Kidney (tissue), 13 donors: ENCODE measurements at regions not wholly inside any gene's neighbourhood (a gene's known extent, or its start where the extent isn't known, plus 50 kb on each side); places are given as distances from the start of the nearest gene placed in this dataset.

Source experiments
- DNase-seq, 5 donors: peaks; one replicate each; pipeline ENCODE4 v3.0.0-alpha.2; 2013 to 2020
- FAIRE-seq: peaks from 2 replicates; lab custom pipeline; 2012; peaks lifted over from hg19 to GRCh38; lab: Jason Lieb, UNC
- H3K27ac ChIP-seq, 2 donors: one replicate each; pipeline ENCODE4 v1.7.0; 2013; ENCODE audit warnings: low read depth in 2 of 2, low read length in 2 of 2, inconsistent platforms in 1 of 2
- H3K27me3 ChIP-seq: one replicate; pipeline ENCODE4 v1.7.1; 2013; ENCODE audit warnings: low read length, inconsistent platforms; ENCODE audit not compliant: control insufficient read depth, insufficient read depth
- H3K36me3 ChIP-seq, 3 donors: one replicate each; pipeline versions ENCODE4 v1.7.0 to v1.7.1; 2013; ENCODE audit warnings: low read length in 3 of 3, control low read depth in 1 of 3, inconsistent platforms in 1 of 3; ENCODE audit not compliant: insufficient read depth in 3 of 3, control insufficient read depth in 2 of 3
- H3K4me1 ChIP-seq, 3 donors: one replicate each; pipeline versions ENCODE4 v1.7.0 to v1.7.1; 2013; ENCODE audit warnings: low read length in 3 of 3, inconsistent platforms in 1 of 3, low read depth in 1 of 3; ENCODE audit not compliant: control insufficient read depth in 2 of 3, insufficient read depth in 2 of 3
- H3K4me3 ChIP-seq, 3 donors: one replicate each; pipeline versions ENCODE4 v1.7.0 to v1.8.1; 2013; ENCODE audit warnings: low read length in 3 of 3, control low read depth in 1 of 3, inconsistent platforms in 1 of 3
- H3K9ac ChIP-seq, 3 donors: one replicate each; pipeline versions ENCODE4 v1.7.0 to v1.7.1; 2013; ENCODE audit warnings: low read length in 3 of 3, control low read depth in 1 of 3, inconsistent platforms in 1 of 3
- H3K9me3 ChIP-seq, 3 donors: one replicate each; pipeline versions ENCODE4 v1.7.0 to v1.7.1; 2013; ENCODE audit warnings: low read length in 3 of 3, control low read depth in 1 of 3, inconsistent platforms in 1 of 3; ENCODE audit not compliant: control insufficient read depth in 2 of 3, insufficient read depth in 1 of 3
- CTCF ChIP-seq: IDR thresholded peaks from 3 replicates; pipeline ENCODE4 v1.5.1; 2012; ENCODE audit warnings: mild to moderate bottlenecking, moderate library complexity, borderline replicate concordance; ENCODE audit not compliant: insufficient read depth; ENCODE audit errors: extremely low read depth
- intact Hi-C: fragments of 100-400 bp; cut with DNase I; formaldehyde crosslinking; loops from one replicate; pipeline ENCODE4 v1.11.1; 2022
- donor health status: control.
- donor health status: control.
- donor health status: control.
- donor health status: control.
- donor health status: control.
- donor health status: DM: yes; HTN: yes; CAD: no.
- donor health status: Normal renal cell carcinoma (clear cell type).

GRCh38 chr13:66139250-66139649 lies 1090.9 kb downstream of the PCDH9 start:
- Histone ChIP-seq H3K4me3 (no peak overlapping the region), H3K36me3 (no peaks in the 10 kb centered on the region), H3K27me3 (no peaks in the 10 kb centered on the region), H3K9ac (no peak overlapping the region), H3K9me3 (no peaks in the 10 kb centered on the region), H3K27ac (no peak overlapping the region), H3K4me1 (no peaks in the 10 kb centered on the region)
- FAIRE-seq = no peak
- intact Hi-C loops = no loop called here
- no peak for TF ChIP-seq CTCF
- no peak for DNase-seq

GRCh38 chr13:66138172-66138811 lies 1091.8 kb downstream of the PCDH9 start:
- H3K9ac ChIP-seq = no peak overlapping the region
- FAIRE-seq = no peak
- intact Hi-C loops = no loop called here

GRCh38 chr13:66137384-66137783 lies 1092.8 kb downstream of the PCDH9 start:
- intact Hi-C loops = no loop called here
- Histone ChIP-seq H3K4me3 (no peak overlapping the region), H3K9ac (no peak overlapping the region), H3K36me3 (no peaks in the 10 kb centered on the region), H3K27ac (no peak overlapping the region), H3K4me1 (no peaks in the 10 kb centered on the region), H3K9me3 (no peaks in the 10 kb centered on the region), H3K27me3 (no peaks in the 10 kb centered on the region)
- no peak for DNase-seq
- FAIRE-seq = no peak
- TF ChIP-seq CTCF = no peak

More at GRCh38 chr13:66138172-66138811, 1091.8 kb downstream of the PCDH9 start:
- no peaks in the 10 kb centered on the region for H3K4me1 ChIP-seq
- H3K4me3 ChIP-seq = no peak overlapping the region
- H3K9me3 ChIP-seq = no peaks in the 10 kb centered on the region
- no peaks in the 10 kb centered on the region for H3K36me3 ChIP-seq
- no peak for DNase-seq
- no peak overlapping the region for H3K27ac ChIP-seq
- TF ChIP-seq CTCF = no peak
- H3K27me3 ChIP-seq = no peaks in the 10 kb centered on the region
